LHCN-M2 (cell line): ENCODE measurements at regions not wholly inside any gene's neighbourhood (a gene's known extent, or its start where the extent isn't known, plus 50 kb on each side); places are given as distances from the start of the nearest gene placed in this dataset.
A peak's percentile ranks its signal among the peaks of the same experiment; 100 is the strongest.

Experiments used
- DNase-seq: peaks from one replicate; pipeline ENCODE4 v3.0.0-alpha.2; 2012; ENCODE audit warnings: low read depth

DNA sequence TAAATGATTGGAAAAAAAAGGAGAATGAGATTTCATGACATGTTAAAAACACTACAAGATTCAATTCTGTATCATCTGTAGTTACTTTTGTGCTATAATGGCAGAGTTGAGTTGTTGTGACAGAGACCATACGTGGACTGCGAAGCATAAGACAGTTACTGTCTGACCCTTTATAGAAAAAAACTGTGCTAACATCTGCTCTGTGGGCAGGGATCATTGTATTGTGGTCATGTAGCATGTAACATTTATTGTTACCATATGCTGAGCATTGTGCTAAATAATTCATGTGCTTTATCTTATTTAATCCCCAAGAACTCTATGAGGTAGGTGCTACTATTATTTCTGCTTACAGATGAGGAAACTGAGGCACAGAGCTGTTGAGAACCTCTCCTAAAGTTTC, 147.3 kb upstream of the HMHB1 start:
- no peak for DNase-seq

DNA sequence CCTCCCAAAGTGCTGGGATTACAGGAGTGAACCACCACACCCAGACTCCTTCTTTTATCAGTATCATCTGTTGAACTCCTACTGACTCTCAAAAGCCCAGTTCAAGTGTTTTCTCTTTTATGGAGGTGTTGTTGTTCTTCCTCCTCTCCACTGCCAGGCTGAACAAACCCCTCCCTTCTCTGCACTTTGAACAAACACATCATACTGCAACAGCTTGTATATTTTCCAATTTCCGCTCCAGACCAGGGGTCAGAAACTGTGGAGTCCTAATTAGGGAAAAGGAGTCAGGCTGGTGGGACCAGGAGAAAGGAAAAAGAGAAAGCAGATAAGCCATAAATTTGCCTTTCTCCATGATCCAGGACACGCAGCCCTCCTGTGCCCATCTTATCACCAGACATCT, 148.1 kb upstream of the HMHB1 start:
- DNase-seq, result no peak

DNA sequence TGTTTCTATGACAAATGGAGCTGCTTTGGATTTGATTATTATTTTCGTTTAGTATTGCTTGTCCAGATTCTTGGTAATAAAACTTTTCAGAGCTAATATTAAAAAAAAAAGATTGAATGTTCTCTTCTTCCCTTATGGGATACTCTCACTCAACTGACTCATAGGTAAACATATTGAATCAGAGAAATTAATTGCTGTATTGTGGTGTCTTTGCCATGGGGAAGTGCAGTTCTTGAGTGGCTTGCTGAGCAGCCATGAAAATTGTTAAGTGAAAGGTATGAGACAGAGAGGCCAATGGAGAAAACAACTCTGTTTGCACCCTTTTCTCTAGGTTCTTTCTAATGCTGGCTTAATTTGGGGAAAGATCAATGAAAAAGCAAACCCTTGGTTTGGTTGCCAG, 149.9 kb upstream of the HMHB1 start:
- DNase-seq, result peak; percentile 42

DNA sequence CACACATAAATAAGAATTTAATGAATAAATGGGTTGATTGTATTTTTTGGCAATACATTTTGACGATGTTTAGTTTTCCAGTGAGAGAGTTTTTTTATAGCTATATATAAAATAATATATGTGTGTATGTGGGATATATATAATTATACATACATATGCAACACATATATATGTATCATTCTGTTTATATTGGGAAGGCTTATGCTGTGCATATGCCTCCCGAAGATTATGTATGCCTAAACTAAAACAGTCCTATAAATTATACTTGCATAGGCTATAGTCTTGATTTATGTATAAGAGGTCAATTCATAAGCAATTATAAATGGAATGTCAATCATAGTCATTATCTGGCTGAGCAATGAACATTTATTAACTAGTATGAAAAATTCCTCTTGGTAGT, 151.3 kb upstream of the HMHB1 start:
- DNase-seq, result no peak

DNA sequence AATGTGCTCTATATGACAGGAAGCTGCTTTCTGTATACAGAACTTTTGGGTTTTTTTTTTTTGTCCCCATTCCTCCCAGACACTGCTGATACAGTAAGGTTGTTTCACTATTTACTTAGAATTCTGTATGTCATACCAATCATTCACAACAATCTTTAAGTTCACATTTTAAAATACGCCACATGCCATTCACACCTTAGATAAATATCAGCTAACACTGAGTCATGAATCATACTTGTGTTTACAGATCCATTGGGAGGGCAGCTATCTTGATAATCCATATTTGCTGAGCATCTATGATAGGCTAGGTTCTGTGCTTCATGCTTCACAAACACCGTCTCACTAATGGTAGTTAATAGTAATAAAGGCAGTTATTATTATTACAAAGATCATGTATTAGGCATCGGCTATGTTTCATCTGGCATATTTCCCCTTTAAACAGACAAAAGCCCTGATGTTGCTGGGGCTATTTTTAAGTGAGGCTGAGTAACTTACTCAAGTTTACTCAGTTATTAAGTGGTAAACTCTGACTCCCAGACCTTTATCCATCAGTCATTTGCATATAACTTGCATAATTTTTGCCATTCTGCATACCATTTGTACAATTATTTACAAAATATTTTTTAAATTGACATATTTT, 152.2 kb upstream of the HMHB1 start:
- no peak for DNase-seq

DNA sequence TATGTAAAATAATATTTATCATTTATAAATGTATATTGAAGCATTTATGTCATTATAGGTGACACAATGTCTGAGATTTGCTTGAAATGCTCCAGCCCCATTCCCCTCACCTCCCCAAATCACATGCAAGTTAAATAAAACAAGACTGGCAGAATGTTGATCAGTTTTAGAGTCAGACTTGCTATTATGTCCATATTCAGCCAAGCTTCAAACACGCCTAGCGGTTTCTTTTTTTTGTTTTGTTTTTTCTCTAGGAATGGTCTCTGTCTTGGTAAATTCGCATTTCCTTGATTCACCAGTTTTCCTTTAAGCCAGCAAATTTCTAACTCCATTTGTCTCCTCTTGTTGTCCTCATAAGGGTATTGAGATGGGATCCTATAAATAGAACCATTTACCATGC, 153.0 kb upstream of the HMHB1 start:
- no peak for DNase-seq

DNA sequence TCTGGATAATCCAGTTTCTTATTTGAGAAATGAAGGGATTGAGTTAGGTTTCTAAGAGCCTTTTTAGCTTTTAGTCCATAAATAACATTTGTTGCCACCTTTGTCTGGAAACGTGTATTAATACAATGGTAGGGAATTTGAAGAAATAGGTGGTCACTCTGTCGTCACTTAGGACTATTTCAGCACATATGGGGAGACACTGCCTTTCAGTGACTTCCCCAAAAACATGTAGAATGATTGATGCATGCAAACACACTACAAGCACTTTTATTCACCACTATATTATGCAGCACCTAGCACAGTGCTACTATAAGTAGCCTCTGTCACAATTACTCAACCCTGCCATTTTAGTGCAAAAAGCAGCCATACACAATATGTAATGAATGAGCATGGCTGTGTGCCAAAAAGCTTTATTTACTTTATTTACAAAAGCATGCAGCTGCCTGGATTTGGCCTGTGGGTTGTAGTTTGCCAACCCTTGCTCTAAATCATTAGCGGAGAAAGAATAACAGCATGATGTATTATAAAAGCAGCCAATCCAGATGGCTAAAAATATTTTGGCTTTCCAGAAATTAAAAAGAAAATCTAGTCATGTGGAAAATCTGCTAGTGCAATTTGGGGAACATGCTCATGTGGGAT, 154.2 kb upstream of the HMHB1 start:
- DNase-seq, result peak; percentile 44

DNA sequence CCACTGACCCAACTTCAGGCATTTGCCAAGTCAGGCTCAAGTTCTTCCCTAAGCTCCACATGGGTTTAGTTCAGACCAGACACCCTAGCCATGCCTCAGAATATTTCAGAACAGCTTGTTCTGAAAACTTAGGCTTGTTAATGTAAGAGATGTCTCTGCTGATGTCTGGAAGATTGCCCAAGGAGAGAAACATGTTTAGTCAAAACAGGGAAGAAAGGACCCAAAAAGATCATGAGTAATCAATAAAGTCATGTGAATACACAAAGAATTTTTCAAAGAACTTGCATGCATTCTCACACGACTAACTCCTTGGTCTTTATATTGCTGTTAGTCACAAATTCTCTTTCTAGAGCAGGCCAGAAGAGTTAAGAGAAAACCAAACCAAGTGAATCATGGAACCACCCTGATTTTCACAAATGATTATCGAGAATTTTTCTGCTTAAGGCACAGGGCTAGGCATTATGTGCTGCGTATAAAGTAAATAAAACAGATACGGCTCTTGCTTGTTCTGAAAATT, 158.1 kb upstream of the HMHB1 start:
- DNase-seq, result peak; percentile 17

DNA sequence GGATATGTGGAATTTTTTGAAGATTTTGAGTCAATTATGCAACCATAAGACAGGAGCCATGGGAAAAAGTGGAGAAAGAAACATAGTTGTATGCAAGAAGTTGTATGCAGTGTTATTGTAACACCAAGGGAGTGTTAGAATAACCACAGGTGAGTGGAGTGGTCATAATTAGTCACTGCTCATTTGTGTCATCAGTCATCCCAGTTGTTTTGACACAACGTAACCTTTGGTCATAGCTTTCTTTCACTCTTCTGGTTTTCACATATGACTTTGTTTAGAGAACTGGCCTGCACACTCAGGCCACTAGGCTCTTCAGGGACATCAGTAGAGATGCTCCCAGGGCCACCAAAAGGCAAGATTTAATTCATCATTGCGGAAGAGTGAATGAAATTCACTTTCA, 158.7 kb upstream of the HMHB1 start:
- DNase-seq, result peak; percentile 36

DNA sequence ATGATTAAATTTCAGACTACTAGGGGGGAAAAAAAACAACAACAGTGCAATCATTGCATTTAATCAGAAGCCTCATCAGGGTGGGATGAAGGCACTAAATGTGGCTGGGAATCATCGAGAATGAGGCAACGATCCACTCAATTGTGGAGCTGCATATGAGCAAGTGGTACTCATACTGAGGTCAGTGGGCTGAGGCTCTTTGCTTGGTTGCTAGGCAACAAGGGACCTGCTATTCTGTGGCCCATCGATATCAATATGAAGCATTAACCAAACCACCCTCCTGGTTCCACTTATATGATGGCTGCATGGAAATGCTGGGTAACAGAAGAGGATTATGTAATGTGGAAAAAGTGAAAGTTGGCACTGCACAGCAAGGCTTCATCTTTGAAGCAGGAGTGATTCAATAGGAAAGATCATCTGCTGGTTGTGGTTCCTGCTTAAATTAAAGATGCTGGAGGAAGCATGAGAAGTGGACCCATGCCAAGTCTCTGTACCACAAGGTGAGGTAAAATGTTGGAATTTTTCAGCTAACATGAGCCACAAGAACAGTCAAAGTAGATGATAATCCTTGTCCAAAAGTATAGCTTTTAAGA, 159.8 kb upstream of the HMHB1 start:
- DNase-seq, result peak; percentile 25

DNA sequence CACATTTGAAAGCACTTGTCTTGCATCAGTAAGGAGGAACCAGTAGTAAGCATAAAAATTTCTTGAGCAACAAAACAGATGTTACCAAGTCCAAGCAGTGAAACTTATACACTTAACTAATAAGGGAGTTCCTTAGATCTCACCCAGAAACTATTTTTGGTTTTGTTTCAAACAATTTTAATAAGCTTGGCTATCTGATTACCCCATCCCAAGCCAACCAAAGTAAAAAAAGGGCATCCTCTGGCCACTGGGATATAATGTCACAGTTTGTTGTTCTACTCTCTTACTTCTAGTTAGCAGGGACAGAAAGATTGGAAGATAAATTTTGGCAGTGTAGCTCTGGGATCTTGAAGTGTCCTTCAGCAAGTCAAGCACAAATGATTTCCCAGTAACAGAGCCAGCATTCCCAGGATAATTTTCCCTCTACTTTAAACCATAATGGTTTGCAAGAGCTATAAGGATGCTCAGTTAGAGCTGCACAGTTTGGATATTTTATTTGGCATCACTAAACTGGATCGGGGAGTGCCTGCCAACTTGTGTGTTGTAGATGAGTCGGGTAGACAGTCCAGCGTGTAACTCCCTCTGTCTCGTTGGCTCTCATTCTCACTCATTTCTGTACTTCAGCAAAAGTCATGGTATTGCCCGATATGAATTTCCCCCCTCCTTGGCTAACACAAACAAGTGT, 161.9 kb upstream of the HMHB1 start:
- DNase-seq, result no peak

DNA sequence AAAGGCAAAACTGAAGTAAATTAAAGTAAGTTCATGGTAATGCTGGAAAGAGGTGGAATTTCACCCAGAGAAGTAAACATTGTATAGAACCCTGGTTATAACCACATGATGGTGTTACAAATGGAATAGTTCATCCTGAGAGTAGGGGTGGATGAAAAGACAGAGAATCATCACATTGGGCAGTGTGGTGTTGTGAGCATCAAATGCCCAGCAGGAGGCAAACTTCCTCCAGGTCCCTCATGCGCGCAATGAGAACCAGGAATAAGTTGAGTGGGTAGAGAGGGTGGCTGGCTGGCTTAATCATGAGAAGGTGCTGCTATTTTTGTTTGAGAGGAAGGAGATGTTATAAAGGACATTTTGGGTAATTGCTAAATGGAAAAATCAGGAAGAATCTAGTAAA, 163.3 kb upstream of the HMHB1 start:
- peak; percentile 18 for DNase-seq

DNA sequence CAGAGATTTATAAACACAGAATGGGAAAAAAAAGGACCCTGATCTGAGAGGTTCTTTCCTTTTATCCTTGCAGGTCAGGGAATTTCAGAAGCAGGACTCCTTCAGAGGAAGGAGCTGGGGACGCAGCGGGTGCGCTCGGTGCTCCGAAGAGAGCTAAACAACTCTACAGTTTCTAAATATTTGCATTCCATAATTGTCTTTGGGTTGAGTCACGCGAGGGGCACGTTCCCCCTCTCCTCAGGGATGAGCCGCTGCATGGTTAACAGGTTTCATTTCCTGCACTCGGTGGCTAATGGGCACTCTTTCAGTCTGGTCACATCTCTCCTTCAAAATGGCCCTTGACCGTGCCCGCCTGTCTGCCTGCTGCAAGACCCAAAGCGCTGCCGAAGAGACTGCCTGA, 165.0 kb upstream of the HMHB1 start:
- no peak for DNase-seq

DNA sequence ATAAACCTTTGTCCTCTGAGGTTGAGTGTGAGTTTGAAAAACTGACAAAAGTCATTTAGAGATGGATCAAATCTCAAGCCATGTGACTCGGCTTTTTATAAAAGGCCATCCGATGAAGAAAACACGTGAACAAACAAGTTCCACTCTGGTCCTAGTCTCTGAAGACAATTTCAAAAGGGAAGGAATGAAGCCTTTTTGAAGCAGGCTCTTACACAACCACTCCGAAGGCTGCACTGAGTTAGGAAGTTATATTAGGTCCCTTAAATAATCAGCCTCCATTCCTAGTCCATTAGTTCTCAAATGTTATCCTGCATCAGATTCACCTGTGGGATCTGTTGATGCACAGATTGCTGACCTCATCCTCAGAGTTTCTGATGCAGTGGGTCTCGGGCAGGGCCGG, 166.6 kb upstream of the HMHB1 start:
- DNase-seq, result no peak

DNA sequence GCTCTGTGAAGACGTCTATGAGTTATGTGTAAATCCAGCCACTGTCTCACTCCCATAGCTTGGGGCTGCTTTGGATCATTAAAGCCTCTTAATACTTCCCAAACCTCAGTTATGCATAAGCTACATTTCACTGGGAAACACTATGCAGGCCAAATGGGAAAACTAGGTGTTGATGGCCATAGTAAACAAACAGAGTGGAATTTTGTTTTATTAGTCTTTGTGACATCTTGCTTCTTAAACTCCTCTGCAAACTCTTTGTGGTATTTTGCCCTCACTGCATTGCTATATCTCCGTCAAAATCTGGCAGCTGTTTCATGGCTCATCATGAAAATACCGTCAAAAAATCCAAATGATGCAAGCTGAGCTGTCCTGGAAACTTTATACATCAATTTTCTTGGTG, 167.2 kb upstream of the HMHB1 start:
- peak; percentile 72 for DNase-seq

DNA sequence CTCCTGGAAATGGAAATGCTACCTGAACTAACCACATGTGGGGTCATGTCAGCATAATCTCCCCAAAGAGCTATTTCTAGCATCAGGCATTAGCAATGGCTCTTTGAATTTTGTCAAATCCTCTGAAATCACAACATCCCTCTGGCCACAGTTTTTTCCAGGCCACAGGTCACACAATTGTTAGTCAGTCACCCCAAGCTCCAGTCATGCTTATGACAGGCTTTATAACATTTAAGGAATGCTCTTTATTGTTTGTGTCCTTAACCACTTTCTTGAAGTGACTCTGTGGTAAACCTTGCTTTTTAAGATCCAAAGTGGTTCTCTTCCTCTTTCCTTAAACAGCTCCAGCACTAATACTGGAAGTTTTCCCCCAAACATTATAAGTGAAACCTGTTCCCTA, 169.2 kb upstream of the HMHB1 start:
- peak; percentile 52 for DNase-seq

DNA sequence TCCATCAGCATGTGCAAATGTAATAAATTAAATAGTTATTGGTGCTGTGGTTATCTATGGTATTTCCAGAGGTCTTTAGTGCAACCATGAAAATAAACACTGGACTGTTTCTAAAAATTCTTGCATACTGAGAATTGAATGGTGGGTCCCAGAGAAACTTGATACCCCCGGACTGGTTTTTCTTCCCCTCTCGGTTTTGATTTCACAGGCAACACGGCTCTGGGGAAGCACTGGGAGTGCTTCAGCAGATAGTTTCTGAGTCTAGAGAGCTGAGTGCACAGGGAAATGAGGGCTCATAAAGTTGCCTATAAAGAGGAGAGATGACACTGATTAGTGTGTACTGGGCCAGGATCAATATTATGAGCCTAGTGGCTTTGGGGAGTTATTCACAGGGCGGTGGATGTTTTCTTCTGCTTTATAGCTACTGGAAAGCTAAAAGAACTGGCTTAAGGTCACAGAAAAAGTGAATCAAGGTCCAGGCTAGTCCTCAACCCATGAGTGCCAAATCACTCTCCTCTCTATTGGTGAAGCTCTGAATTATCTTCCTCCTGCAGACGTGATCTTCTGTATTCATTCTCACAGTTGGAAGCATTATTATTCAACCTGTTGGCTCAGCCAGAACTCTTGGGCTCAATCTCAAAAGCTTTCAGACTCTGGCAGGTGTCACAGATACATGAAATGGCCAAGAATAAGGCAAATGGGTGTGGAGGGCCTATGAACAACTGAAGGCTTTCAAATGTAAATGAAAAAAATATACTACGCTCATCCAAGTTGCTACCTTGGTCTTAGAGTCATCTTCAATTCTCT, 170.2 kb upstream of the HMHB1 start:
- DNase-seq, result peak; percentile 61

DNA sequence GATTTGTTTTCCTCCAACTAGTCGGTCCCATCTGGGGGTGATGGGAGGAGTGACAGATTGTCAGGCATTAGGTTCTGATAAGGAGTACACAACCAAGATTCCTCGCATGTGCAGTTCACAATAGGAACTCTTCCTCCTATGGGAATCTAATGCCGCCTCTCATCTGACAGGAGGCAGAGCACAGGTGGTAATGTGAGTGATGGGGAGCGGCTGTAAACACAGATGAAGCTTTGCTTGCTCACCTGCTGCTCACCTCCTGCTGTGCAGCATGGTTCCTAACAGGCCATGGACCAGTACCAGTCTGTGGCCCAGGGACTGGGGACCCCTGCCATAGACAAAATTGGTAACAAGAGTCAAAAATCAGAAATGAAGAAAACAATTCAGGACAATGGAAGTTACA, 173.3 kb upstream of the HMHB1 start:
- no peak for DNase-seq

DNA sequence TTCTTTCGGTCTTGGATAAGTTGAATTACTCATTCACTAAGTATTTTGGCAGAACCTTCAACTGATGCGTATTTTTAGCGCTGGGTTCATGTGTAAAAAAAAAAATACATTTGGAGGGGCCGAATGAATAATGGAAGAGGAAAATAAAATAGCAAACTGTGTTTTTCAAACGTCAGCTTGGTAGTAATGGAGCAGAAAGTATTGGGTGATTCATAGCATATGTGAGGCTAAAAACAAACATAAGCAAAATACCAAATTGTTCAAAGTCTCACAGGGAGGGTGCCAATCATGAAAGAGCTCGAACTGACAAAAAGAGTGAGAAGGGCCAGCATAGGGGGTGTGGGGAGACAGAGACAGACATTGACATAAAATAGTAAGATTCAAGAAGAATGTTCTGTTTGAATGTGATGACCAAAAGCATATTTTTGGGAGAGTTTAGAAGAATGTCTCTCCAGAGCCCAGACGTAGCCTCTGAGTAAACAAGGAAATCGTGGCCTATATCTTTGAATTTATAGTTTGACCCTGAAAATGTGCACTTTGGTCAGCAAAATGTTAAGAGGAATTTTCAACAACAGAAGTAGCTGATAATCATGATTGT, 174.9 kb upstream of the HMHB1 start:
- DNase-seq, result peak; percentile 38

DNA sequence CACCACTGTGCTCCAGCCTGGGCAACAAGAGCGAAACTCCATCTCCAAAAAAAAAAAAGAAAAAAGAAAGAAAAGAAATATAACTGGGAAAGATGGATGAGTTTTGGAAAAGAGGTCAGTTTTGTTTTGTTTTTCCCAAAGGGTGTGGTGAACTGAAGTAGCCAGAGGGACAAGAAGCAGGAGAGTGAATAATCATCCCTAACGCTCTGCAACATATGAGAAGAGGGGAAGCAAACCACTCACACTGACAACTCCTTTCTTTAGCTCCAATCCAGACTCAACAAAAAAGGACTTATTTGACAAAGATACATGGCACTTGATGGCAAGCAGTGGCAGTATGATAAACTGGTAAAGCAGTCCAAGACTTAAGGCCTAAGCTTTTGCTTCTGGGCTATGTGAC, 176.1 kb upstream of the HMHB1 start:
- no peak for DNase-seq

DNA sequence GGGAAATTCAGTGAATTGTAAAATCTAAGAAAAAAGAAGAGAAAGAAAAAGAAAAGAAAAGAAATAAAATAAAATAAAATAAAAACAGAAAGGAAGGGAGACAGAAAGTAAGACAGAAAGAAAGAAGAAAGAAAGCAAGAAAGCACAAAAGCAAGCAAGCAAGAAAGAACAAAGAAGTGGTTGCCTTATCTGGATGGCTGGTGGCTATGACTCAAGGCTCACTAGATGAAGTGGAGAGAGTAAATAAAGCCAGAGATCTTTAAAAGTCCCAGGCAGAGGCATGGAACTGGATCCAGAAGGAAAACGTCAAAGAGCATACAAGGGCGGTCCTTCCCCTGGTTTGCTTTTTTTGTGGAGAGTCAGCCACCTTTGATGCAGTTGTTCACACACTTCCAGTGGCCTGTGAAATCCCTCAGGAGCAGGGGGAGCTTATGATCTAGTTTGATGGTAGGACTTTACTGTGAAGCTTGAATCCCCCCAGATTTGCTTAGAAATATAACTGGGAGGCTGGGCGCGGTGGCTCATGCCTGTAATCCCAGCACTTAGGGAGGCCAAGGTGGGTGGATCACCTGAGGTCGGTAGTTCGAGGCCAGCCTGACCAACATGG, 176.7 kb upstream of the HMHB1 start:
- peak; percentile 29 for DNase-seq
